GM18511 (cell line): ENCODE measurements at regions not wholly inside any gene's neighbourhood (a gene's known extent, or its start where the extent isn't known, plus 50 kb on each side); places are given as distances from the start of the nearest gene placed in this dataset.
"Not testable (repeated sequence)": the region's sequence is repeated elsewhere in the genome, so short reads cannot be mapped to it uniquely, and the experiment has no call there.

Experiments
- ATAC-seq: cut with Tn5 transposase; IDR thresholded peaks from one replicate; pipeline ENCODE4 v1.9.1; 2021; ENCODE audit warnings: mild to moderate bottlenecking, moderate library complexity; ENCODE audit not compliant: unreplicated experiment

DNA sequence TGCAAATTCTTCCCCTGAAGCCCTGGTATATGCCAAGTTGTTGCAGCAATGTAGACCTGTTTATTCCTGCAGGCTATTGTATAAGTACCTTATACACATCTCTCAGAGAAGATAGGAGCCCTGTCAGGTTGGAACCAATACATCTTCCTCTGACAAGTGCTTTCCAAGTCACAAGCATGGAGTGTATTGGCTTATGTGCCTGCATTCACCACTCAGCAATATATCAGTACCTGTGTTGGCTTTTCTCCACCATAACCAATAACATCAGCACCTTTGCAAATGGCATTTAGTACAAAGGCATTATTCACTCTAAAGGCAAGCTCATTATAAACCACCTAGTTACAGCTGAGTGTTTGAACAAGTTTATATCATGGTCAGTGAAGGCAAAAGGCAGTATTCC lies 611.7 kb upstream of the CNTN5 start:
- ATAC-seq, result no peak

DNA sequence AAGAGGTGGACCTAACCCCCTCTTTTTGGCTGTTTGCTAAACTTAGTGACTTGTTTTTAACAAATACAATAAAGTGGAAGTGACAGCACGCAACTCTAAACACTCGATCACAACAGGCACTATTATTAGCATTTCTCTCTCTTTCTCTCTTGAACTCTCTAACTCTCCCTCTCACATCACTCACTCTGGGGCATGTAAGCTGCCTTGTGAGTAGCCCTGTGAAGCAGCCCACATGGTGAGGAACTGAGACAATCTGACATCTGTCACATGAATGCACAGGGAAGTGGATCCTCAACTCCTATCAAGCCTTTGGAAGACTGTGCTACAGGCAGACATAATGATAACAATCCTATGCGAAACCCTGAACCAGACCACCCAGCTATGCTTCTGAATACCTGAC lies 609.0 kb upstream of the CNTN5 start:
- no peak for ATAC-seq

DNA sequence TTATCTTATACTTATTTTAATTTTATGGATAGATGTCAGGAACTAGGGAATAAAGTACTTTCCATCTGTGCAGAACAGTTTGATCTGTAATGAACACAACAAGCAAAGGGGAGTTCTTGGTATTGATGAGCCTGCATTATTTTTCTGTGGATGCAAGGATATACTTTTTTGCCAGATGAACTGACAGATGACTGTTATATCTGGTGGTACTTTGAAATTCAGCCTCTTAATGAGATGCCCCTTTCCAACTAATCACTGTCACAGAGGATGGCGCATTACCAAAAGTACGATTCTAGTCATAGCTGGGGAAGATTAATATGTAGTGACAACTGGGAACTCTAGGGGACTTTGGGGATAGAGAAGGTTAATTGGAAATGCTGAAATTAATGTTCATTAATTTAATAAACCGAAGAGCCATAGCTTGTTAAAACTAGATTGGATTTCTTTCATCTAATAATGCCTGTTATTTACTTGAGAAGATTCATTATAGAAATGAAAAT lies 603.4 kb upstream of the CNTN5 start:
- no peak for ATAC-seq

GRCh38 chr11:98423933-98424332 lies 596.8 kb upstream of the CNTN5 start:
- ATAC-seq, result no peak

DNA sequence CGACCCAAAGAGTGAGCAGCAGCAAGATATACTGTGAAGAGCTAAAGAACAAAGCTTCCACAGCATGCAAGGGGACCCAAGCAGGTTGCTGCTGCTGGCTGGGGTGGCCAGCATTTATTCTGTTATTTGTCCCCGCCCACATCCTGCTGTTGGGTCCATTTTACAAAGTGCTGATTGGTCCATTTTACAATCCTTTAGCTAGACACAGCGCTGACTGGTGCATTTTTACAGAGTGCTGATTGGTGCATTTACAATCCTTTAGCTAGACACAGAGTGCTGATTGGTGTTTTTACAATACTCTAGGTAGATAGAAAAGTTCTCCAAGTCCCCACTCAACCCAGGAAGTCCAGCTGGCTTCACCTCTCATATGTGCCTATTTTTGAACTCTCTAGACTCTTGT lies 596.0 kb upstream of the CNTN5 start:
- not testable (repeated sequence) for ATAC-seq

DNA sequence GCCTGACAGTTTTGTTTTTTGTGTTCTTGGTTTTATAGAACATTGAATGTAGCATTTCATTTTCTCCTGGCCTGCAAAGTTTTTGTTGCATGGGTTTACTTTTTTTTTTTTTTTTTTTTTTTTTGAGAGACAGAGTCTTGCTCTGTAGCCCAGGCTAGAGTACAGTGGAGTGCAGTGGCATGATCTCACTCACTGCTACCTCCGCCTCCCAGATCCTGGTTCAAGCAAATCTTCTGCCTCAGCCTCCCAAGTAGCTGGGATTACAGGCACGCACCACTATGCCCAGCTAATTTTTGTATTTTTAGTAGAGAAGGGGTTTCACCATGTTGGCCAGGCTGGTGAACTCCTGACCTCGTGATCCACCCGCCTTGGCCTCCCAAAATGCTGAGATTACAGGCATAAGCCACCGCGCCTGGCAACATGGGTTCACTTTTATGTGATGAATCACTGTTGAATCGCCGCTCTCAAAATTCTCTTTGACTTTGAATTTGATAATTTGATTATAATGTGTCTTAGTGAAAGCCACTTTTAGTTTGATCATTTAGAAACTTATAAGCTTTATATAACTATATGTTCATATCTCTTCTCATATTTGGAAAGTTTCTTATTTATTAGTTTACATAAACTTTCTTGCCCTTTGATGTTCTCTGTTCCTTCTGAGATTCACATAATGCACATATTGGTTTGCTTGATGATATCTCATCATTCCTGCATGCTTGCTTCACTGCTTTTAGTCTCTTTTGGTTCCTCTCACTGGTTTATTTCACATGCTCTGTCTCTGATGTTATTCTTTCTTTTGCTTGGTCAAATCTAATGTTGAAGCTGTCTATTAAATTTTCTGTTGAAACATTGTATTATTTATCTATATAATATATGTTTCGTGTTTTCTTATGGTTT lies 589.0 kb upstream of the CNTN5 start:
- no peak for ATAC-seq

DNA sequence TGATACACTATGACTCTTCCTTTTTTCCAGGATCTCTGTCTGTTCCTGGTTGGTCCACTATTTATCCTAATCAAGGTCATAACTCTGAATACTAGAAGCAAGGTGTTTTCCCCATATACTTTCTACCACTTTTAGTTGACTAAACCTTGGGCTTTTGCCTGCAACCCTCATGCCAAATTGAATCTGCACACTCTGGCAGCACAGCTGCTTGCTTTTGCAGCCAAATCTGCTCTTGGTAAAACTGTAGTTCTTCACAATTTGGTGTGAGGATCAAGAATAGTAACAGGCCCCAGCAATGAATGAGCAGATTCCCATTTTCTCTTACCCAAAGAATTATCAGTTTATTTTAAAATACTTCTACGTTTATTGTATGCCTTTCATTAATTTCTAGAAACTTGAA lies 586.5 kb upstream of the CNTN5 start:
- ATAC-seq, result no peak

DNA sequence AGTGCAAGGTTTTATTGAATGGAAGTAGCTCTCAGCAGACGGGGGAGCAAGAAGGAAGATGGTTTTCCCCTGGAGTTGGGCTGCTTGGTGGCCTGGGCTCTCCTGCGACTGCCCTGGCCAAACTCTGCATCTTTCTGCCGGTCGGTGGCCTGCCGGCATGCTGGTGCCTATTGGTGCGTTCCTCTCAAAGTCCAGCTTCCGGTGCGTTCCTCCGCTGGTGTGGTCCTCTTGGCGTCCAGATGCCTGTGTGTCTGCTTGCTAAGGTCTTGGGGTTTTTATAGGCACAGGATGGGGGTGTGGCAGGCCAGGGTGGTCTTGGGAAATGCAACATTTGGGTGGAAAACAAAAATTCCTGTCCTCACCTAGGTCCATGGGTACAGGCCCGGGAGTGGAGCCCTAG lies 567.4 kb upstream of the CNTN5 start:
- no peak for ATAC-seq

DNA sequence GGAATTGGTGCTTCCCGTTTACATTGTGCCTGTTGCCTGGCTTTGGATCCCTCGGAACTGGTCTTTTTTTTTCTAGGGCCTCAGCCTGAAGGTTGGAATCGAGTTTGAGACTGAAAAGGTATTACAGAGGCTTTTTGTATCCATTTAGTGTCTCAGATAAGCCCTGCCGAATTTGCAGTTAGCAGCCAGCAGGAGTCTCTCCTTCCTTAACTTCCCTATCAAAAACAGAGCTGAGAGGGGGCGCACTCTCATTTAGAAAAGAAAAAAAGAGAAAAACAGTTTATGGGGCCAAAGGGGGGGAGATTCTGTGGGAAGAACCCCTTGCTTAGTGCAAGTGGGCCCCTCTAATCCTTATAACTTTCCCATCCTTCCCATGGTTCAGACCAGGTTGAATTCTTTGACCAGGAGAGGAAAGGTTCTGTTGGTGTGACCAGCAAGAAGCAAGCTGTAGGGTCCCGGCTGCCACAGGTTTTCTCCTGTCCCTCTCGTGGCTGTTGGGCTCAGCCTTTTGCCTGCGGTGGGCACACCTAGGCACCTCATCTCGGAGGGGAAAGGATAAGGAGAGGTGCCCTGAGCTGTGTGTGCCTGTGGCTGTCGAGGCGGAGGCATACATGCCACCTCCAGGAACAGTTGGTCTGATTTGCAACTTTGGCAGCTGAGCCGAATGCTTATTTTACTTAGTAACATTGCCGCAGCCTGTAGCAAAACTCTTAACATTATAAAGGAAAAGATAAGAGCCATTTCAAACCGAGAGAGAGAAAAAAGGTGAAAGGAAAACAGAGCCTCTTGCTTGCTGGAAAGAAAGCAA lies 565.0 kb upstream of the CNTN5 start:
- no peak for ATAC-seq

- ATAC-seq, result no peak
Observed at GRCh38 chr11:98456308-98456680, 564.5 kb upstream of the CNTN5 start.

DNA sequence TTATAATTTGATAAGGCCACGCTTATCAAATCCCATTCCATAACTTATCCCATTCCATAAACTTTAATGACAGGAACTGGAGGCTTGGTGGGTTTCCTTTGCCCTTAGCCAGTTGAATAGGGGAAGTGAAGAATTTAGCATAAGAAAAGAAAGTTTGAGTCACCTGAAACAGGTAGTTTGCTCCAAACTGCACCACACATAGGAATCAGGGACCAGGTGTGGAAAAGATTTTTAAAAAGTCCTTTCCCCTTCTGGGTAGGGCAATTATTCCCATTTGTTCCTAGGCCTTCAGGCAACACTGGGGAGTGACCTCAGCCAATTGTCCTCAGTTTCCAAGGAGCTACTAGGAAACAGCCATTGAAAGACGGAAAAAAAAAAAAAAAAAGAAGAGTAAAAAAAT lies 525.7 kb upstream of the CNTN5 start:
- ATAC-seq, result no peak

DNA sequence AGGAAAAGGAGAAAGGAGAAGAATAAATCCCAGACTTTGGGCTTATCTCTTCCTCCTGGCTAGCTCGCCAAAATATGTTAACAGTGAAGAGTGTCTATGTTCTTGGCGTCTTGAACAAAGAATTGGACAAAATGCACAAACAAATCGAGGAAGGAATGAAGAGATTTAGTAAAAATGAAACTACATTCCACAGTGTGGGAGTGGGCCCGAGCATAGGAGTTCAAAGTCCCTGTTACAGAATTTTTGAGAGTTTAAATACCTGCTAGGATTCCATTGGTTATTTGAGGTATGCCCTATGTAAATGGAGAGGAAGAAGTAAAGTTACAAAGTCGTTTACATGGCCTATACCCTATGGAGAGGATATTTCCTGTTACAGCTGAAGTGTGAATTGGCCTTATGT lies 525.1 kb upstream of the CNTN5 start:
- ATAC-seq, result no peak

DNA sequence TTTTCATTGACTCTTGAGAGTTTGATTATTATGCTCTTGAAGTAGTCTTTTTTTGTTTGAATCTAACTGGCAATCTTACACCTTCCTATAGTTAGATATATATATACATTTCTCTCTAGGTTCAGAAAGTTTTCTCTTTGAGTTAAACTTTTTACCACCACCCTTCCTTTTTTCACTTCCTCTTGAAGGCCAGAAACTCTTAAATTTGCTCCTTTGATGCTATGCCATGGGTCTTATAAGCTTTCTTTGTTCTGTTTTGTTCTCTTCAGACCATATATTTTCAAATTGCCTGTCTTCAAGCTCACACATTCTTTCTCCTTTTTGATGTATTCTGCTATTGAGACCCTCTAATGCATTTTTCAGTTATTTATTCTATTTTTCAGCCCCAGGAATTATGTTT lies 513.5 kb upstream of the CNTN5 start:
- ATAC-seq, result no peak

GRCh38 chr11:98512938-98513337 lies 507.8 kb upstream of the CNTN5 start:
- ATAC-seq, result no peak

DNA sequence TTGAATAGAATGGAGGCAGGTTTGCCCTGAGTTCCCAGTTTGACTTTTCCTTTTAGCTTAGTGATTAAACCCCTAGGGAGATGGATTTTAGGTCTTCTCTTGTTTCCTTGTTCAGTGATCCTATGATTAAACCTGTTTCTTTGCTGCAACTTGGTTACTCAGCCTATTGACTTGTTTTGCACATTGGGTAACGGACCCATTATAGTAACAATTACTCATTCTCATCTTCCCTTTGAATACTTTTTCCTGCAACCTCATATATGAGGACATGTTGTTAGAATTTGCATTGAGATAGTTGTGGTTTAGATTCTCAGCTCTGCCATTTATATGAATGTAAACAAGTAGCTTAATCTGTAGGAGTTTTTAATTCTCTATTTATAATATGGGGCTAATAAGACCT lies 489.2 kb upstream of the CNTN5 start:
- ATAC-seq, result no peak

DNA sequence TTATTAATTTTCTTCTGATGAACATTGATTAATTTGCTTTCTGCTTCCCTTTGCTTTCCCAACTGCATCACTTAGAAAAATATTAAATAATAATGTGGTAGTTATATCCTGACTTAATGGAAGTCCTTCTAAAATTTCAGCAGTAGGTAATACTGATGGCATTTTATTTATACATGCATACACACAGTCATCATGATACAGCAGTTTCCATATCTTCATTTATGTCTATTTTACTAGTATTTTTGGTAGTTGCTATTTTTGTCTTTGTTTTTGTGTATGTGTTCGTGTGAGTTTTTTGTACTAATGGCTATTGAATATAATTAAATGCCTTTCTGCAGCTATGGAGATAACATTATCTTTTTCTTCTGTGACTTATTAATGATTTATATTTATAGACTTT lies 484.7 kb upstream of the CNTN5 start:
- ATAC-seq, result no peak

DNA sequence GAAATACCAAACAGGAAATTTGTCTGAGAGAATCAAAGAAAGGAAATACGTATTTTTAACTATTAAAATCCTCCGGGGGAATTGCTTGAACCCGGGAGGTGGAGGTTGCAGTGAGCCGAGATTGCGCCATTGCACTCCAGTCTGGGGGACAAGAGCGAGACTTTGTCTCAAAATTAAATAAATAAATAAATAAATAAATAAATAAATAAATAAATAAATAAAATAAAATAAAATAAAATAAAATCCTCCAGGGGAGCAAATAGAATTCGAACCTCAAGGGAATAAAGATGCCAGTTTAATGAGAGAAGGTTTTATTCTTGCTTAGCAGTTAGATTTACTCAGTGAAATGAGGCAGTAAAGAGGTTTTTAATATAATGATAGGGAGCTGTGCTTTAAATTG lies 482.4 kb upstream of the CNTN5 start:
- not testable (repeated sequence) for ATAC-seq

DNA sequence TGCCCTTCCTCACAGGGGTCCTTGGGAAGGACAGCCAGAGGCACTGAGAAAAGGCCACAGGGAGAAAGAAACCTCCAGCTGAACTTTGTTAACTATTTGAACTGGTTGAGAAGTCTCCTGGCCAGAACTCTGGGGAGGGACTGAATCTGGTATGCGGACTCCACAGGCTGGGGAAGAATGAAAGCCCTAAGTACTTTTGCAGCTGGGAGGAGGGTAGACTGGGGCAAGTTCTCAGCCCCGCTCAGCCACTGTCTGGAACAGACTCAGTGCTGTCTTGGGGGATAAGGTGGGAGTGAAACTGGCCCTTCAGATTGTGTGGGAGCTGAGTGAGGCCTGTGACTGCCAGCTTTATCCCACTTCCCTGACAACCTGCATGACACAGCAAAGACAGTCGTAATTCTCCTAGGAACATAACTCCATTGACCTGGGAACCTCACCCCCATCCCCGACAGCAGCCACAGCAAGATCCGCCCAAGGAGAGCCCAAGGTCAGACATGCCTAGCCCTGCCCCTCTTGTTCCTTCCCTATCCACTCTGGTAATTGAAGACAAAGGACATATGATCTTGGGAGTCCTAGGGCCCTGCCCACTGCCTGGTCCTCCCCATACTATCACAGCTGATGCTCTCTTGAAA lies 475.1 kb upstream of the CNTN5 start:
- no peak for ATAC-seq

DNA sequence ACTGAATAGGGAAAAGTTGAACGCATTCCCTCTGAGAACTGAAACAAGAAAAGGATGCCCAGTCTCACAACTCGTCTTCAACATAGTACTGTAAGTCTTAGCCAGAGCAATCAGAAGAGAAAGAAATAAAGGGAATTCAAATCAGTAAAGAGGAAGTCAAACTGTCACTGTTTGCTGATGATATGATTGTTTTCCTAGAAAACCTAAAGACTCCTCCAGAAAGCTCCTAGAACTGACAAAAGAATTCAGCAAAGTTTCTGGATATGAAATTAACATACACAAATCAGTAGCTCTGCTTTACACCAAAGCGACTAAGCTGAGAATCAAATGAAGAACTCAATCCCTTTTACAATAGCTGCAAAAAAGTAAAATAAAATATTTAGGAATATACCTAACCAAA lies 471.2 kb upstream of the CNTN5 start:
- no peak for ATAC-seq

GRCh38 chr11:98559961-98560360 lies 460.8 kb upstream of the CNTN5 start:
- no peak for ATAC-seq

- no peak for ATAC-seq
Observed at GRCh38 chr11:98561252-98561651, 459.5 kb upstream of the CNTN5 start.
